CD14-positive monocyte (primary cell): ENCODE measurements at regions not wholly inside any gene's neighbourhood (a gene's known extent, or its start where the extent isn't known, plus 50 kb on each side); places are given as distances from the start of the nearest gene placed in this dataset.
"Not testable (repeated sequence)": the region's sequence is repeated elsewhere in the genome, so short reads cannot be mapped to it uniquely, and the experiment has no call there.

Experiments
- DNase-seq, 3 donors: peaks; one replicate each; pipeline ENCODE4 v3.0.0-alpha.2; 2011 to 2022
- H2AFZ ChIP-seq: 2 replicates; pipeline ENCODE4 v1.6.0; 2012; ENCODE audit warnings: mild to moderate bottlenecking, low read depth, low read length, inconsistent platforms; ENCODE audit not compliant: insufficient read depth, poor library complexity, severe bottlenecking
- H3K27ac ChIP-seq, 2 donors: 1 replicate in 1 of 2; 2 replicates in 1 of 2; pipeline ENCODE4 v1.5.1; 2012 to 2013; ENCODE audit warnings: low read length in 2 of 2, control low read depth in 1 of 2, inconsistent platforms in 1 of 2, low read depth in 1 of 2, mild to moderate bottlenecking in 1 of 2
- H3K27me3 ChIP-seq, 2 donors: one replicate each; pipeline versions ENCODE4 v1.6.0 to v1.6.1; 2011 to 2013; ENCODE audit warnings: low read length in 2 of 2; ENCODE audit not compliant: control insufficient read depth in 2 of 2, insufficient read depth in 2 of 2
- H3K36me3 ChIP-seq, 2 donors: replicated peaks in 1 of 2; 1 replicate in 1 of 2; 2 replicates in 1 of 2; pipeline versions ENCODE4 v1.5.1 to v1.6.1; 2012 to 2013; ENCODE audit warnings: low read length in 2 of 2, control low read depth in 1 of 2, inconsistent platforms in 1 of 2, mild to moderate bottlenecking in 1 of 2; ENCODE audit not compliant: insufficient read depth in 2 of 2, control insufficient read depth in 1 of 2
- H3K4me1 ChIP-seq, 2 donors: 1 replicate in 1 of 2; 2 replicates in 1 of 2; pipeline versions ENCODE4 v1.5.1 to v1.6.1; 2012 to 2013; ENCODE audit warnings: low read length in 2 of 2, control low read depth in 1 of 2, inconsistent platforms in 1 of 2, mild to moderate bottlenecking in 1 of 2, moderate library complexity in 1 of 2; ENCODE audit not compliant: insufficient read depth in 2 of 2, control insufficient read depth in 1 of 2
- H3K4me2 ChIP-seq: replicated peaks from 2 replicates; pipeline ENCODE3; 2012; ENCODE audit warnings: low read length, moderate library complexity, mild to moderate bottlenecking; ENCODE audit not compliant: poor library complexity, severe bottlenecking; ENCODE audit errors: extremely low read depth
- H3K4me3 ChIP-seq, 3 experiments: fragments of 200-600 bp in 1 of 3; sonication (generic) in 1 of 3; replicated peaks in 1 of 3; 1 replicate in 2 of 3; 2 replicates in 1 of 3; pipeline ENCODE4 v1.5.1; 2011 to 2013; ENCODE audit warnings: low read length in 3 of 3, mild to moderate bottlenecking in 3 of 3, control low read depth in 2 of 3, low read depth in 2 of 3, inconsistent platforms in 1 of 3, moderate library complexity in 1 of 3
- H3K79me2 ChIP-seq: 2 replicates; pipeline ENCODE4 v1.6.0; 2012; ENCODE audit warnings: mild to moderate bottlenecking, control low read depth, inconsistent platforms, low read length, moderate library complexity; ENCODE audit not compliant: insufficient read depth
- H3K9ac ChIP-seq: 2 replicates; pipeline ENCODE4 v1.6.0; 2017; ENCODE audit warnings: low read length, mild to moderate bottlenecking; ENCODE audit not compliant: insufficient read depth, poor library complexity, severe bottlenecking
- H3K9me3 ChIP-seq, 2 donors: replicated peaks in 1 of 2; 1 replicate in 1 of 2; 2 replicates in 1 of 2; pipeline versions ENCODE4 v1.5.1 to v1.6.1; 2012 to 2013; ENCODE audit warnings: low read length in 2 of 2, control low read depth in 1 of 2; ENCODE audit not compliant: control insufficient read depth in 1 of 2, insufficient read depth in 1 of 2
- H4K20me1 ChIP-seq: 2 replicates; pipeline ENCODE4 v1.6.0; 2012; ENCODE audit warnings: mild to moderate bottlenecking, low read length, control low read depth, moderate library complexity; ENCODE audit not compliant: insufficient read depth
- H3K27ac Mint-ChIP-seq, 7 donors: one replicate each; pipeline ENCODE4 v1.8.0; 2020; ENCODE audit warnings: mild to moderate bottlenecking in 7 of 7, mixed read lengths in 7 of 7, moderate library complexity in 6 of 7, inconsistent platforms in 2 of 7
- H3K27me3 Mint-ChIP-seq, 3 donors: one replicate each; pipeline ENCODE4 v1.8.0; 2021 to 2022; ENCODE audit warnings: low read depth in 3 of 3, mild to moderate bottlenecking in 3 of 3, mixed read lengths in 3 of 3, moderate library complexity in 3 of 3, inconsistent platforms in 1 of 3
- H3K36me3 Mint-ChIP-seq, 2 donors: one replicate each; pipeline ENCODE4 v1.8.0; 2020; ENCODE audit warnings: mixed read lengths in 2 of 2, inconsistent platforms in 1 of 2, mild to moderate bottlenecking in 1 of 2
- H3K4me1 Mint-ChIP-seq: one replicate; pipeline ENCODE4 v1.8.0; 2020; ENCODE audit warnings: mild to moderate bottlenecking, mixed read lengths
- H3K4me3 Mint-ChIP-seq, 2 donors: one replicate each; pipeline ENCODE4 v1.8.0; 2020; ENCODE audit warnings: mild to moderate bottlenecking in 2 of 2, mixed read lengths in 2 of 2, moderate library complexity in 1 of 2
- H3K9me3 Mint-ChIP-seq, 7 donors: one replicate each; pipeline ENCODE4 v1.8.0; 2020 to 2022; ENCODE audit warnings: mixed read lengths in 7 of 7, mild to moderate bottlenecking in 6 of 7, moderate library complexity in 6 of 7, inconsistent platforms in 2 of 7
- WGBS: methylation state at CpG from one replicate; pipeline ENCODE4 v1.1.5; 2013; ENCODE audit warnings: missing lambda C conversion rate; ENCODE audit not compliant: insufficient coverage; 5-methylcytosine and 5-hydroxymethylcytosine counted together
- intact Hi-C, 2 donors: fragments of 100-400 bp; cut with micrococcal nuclease; formaldehyde crosslinking; loops; one replicate each; pipeline versions ENCODE4 v1.15.0 to v1.15.1; 2023
- TF ChIP-seq, protein P1 (sequence below): fragments of 200-600 bp; IDR thresholded peaks from one replicate; pipeline ENCODE4 v1.8.0; 2022; ENCODE audit warnings: antibody characterized with exemption, mild to moderate bottlenecking

DNA sequence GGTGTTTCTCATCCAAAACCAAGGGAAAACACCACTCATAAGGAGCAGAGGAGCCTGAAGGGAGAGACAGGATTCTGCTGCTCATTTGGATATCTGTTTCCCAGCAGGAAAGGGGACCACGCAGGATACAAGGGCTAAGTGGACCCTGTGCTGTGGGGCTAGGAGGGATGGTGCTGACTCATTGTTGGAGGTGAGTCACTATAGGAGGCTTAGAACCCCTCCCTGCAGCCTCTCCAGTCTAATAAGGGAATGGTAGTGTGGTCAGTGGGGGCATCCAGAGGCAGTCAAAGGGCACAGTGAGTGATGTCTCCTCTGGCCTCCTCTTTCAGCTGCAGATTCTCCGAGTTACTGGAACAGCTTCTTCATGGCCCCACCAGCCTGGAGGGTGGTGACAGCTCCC is 442.3 kb downstream of the TUBA3C start:
- intact Hi-C loops = no loop called here
- Histone ChIP-seq H3K79me2 (no peaks in the 10 kb centered on the region), H3K4me1 (no peaks in the 10 kb centered on the region), H3K4me2 (no peak overlapping the region), H2AFZ (no peak overlapping the region), H3K27ac (no peak overlapping the region), H3K36me3 (no peaks in the 10 kb centered on the region), H4K20me1 (no peaks in the 10 kb centered on the region), H3K4me3 (no peak overlapping the region), H3K9ac (no peak overlapping the region), H3K27me3 (no peaks in the 10 kb centered on the region), H3K9me3 (peaks cover 0 to 22% of the 10 kb centered on the region in 2 donors)
- DNase-seq = no peak
- peaks cover 8 to 36% (median 20%) of the 10 kb centered on the region in 7 donors for H3K9me3 Mint-ChIP-seq
- H3K4me3 Mint-ChIP-seq = no peak overlapping the region
- 73% methylated on average over 2 of the region's 2 CpGs for WGBS
- TF ChIP-seq, protein P1, sequence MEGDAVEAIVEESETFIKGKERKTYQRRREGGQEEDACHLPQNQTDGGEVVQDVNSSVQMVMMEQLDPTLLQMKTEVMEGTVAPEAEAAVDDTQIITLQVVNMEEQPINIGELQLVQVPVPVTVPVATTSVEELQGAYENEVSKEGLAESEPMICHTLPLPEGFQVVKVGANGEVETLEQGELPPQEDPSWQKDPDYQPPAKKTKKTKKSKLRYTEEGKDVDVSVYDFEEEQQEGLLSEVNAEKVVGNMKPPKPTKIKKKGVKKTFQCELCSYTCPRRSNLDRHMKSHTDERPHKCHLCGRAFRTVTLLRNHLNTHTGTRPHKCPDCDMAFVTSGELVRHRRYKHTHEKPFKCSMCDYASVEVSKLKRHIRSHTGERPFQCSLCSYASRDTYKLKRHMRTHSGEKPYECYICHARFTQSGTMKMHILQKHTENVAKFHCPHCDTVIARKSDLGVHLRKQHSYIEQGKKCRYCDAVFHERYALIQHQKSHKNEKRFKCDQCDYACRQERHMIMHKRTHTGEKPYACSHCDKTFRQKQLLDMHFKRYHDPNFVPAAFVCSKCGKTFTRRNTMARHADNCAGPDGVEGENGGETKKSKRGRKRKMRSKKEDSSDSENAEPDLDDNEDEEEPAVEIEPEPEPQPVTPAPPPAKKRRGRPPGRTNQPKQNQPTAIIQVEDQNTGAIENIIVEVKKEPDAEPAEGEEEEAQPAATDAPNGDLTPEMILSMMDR = no peak
- no peak overlapping the region for H3K27ac Mint-ChIP-seq
- H3K4me1 Mint-ChIP-seq = no peaks in the 10 kb centered on the region
- H3K36me3 Mint-ChIP-seq = no peaks in the 10 kb centered on the region
- peaks cover 0 to 2% (median 1%) of the 10 kb centered on the region in 3 donors for H3K27me3 Mint-ChIP-seq

DNA sequence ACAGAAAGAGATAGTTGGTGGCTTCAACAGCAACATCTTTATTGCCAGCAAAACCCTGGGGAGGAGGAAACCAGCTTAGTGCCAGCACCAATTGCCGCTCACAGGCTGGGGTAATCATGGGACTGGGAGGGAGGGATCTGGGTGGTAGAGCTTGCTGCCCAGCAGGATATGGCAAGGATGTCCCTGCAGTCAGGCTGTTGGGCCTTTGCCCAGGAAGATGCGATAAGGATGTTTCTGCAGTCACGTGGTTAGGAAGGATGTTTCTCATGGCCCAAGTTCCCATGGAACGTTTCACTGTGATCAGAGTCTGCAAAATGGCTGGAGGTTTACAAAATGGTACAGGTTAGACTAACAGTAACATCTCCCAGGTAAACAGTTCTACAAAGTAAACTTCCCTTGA is 443.5 kb downstream of the TUBA3C start:
- H3K36me3 ChIP-seq, H3K27ac ChIP-seq, H3K4me3 Mint-ChIP-seq, H3K4me2 ChIP-seq, H3K9ac ChIP-seq, H3K79me2 ChIP-seq, H4K20me1 ChIP-seq, H3K27me3 Mint-ChIP-seq, intact Hi-C loops, H3K27me3 ChIP-seq, H3K4me3 ChIP-seq, H3K27ac Mint-ChIP-seq, H3K4me1 ChIP-seq, H3K36me3 Mint-ChIP-seq, DNase-seq, H2AFZ ChIP-seq, H3K4me1 Mint-ChIP-seq: not testable (repeated sequence)
- WGBS = 86% methylated on average over 1 of the region's 4 CpGs
- H3K9me3 Mint-ChIP-seq = peaks cover 6 to 32% (median 18%) of the 10 kb centered on the region in 7 donors
- H3K9me3 ChIP-seq = peaks cover 0 to 13% of the 10 kb centered on the region in 2 donors

DNA sequence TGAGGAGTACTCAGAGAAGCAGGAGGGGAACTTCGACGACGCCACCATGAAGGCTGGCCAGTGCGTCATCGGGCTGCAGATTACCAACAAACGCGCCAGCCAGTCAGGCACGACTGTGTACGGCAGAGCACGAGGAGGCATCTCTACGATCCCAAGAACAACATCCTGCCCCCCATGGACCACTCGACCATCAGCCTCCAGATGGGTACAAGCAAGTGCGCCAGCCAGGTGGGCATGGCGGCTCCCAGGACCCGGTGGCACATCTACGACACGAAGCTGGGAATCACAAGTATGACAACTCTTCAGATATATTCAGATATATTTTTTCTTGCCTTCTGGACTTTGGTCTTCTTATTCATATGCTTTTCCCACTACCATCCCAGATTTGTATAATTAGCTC is 454.5 kb downstream of the TUBA3C start:
- H3K9me3 ChIP-seq, DNase-seq, intact Hi-C loops: not testable (repeated sequence)

DNA sequence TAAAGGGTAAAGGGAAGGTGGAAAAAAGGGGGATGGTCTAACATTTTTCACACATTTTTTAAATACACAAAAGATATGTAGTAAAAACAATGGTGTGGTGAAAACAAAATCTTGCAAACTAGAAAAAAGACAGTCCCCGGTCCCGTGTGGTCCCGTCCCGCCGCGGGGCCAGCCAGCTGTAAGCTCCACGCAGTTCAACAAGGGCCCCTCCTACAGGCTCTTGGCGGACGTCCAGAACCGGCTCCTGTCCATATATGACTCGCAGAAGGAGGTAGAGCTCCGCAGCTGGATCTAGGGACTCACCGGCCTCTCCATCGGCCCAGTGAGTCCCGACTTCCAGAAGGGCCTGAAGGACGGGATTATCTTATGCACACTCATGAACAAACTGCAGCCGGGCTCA is 455.1 kb downstream of the TUBA3C start:
- H3K9me3 Mint-ChIP-seq = peaks cover 6 to 18% (median 13%) of the 10 kb centered on the region in 7 donors
- H3K79me2 ChIP-seq, DNase-seq, H3K4me3 Mint-ChIP-seq, H3K27ac ChIP-seq, H4K20me1 ChIP-seq, H3K4me1 Mint-ChIP-seq, intact Hi-C loops, H3K4me2 ChIP-seq, H3K4me3 ChIP-seq, H3K27me3 ChIP-seq, H3K9ac ChIP-seq, H3K9me3 ChIP-seq, H3K27ac Mint-ChIP-seq, H3K36me3 Mint-ChIP-seq, H2AFZ ChIP-seq, H3K4me1 ChIP-seq, H3K36me3 ChIP-seq, H3K27me3 Mint-ChIP-seq: not testable (repeated sequence)
- WGBS = 84% methylated on average over 10 of the region's 17 CpGs

More for the DNA sequence above, 454.5 kb downstream of the TUBA3C start:
- H4K20me1 ChIP-seq, H3K27ac ChIP-seq, H3K27me3 ChIP-seq, H3K9ac ChIP-seq, H3K36me3 ChIP-seq, H3K4me1 ChIP-seq, H3K79me2 ChIP-seq, H3K27me3 Mint-ChIP-seq, H2AFZ ChIP-seq, H3K4me2 ChIP-seq, H3K27ac Mint-ChIP-seq, H3K36me3 Mint-ChIP-seq, H3K4me1 Mint-ChIP-seq, H3K4me3 ChIP-seq: not testable (repeated sequence)
- Mint-ChIP-seq H3K9me3 (peaks cover 6 to 18% (median 13%) of the 10 kb centered on the region in 7 donors), H3K4me3 (peak overlapping the region in 1 of 2 donors; percentile 41)
- WGBS = 93% methylated on average over 11 of the region's 17 CpGs
